ENCODE measurements at regions not wholly inside any gene's neighbourhood (a gene's known extent, or its start where the extent isn't known, plus 50 kb on each side); places are given as distances from the start of the nearest gene placed in this dataset.

GRCh38 chr10:2459713-2460112, 607.6 kb upstream of the PFKP start:
- no peak for TF ChIP-seq EP300 (IDR thresholded peaks at IDR 0.05; ENCODE audit: low read depth)
- no peak for TF ChIP-seq POLR2A (IDR thresholded peaks at IDR 0.05)
- no peak for TF ChIP-seq POLR2AphosphoS5 (IDR thresholded peaks at IDR 0.05)
- TF ChIP-seq CTCF (IDR thresholded peaks at IDR 0.05), result no peak
- no peak for DNase-seq
- no peak overlapping the region for H3K4me3 ChIP-seq
- in situ Hi-C loops (cut with MboI; ENCODE audit: low pct_ligation_motif_present in 1 of 4, low pct_unique_long_range_greater_than_20kb in 1 of 4, low sequenced_read_pairs in 3 of 4) (no loop called here), intact Hi-C loops (cut with DNase I; ENCODE audit: low total_unique reads) (no loop called here)
- H3K27me3 ChIP-seq, result no peaks in the 10 kb centered on the region
- 65 to 82% methylated on average over 2 of the region's 2 CpGs for WGBS, 2 donors (ENCODE audit: low coverage in 1 of 2)
- H3K36me3 ChIP-seq, result no peaks in the 10 kb centered on the region
- no peak overlapping the region for H3K27ac ChIP-seq
- H3K9me3 ChIP-seq, result peaks cover 8% of the 10 kb centered on the region in 2 donors
- H3K4me1 ChIP-seq, result no peaks in the 10 kb centered on the region

GRCh38 chr10:2456834-2457233, 610.5 kb upstream of the PFKP start:
- Histone ChIP-seq H3K36me3 (no peaks in the 10 kb centered on the region), H3K9me3 (peaks cover 5 to 8% of the 10 kb centered on the region in 2 donors), H3K27me3 (no peaks in the 10 kb centered on the region), H3K4me1 (no peaks in the 10 kb centered on the region), H3K27ac (no peak overlapping the region), H3K4me3 (no peak overlapping the region)
- no peak for DNase-seq
- TF ChIP-seq CTCF (IDR thresholded peaks at IDR 0.05) (no peak), POLR2A (IDR thresholded peaks at IDR 0.05) (no peak), EP300 (IDR thresholded peaks at IDR 0.05; ENCODE audit: low read depth) (no peak)
- WGBS, 2 donors (ENCODE audit: low coverage in 1 of 2), result 75 to 78% methylated on average over 7 of the region's 7 CpGs
- intact Hi-C loops (cut with DNase I; ENCODE audit: low total_unique reads) (no loop called here), in situ Hi-C loops (cut with MboI; ENCODE audit: low pct_ligation_motif_present in 1 of 4, low pct_unique_long_range_greater_than_20kb in 1 of 4, low sequenced_read_pairs in 3 of 4) (no loop called here)

- intact Hi-C loops (cut with DNase I; ENCODE audit: low total_unique reads) (no loop called here), in situ Hi-C loops (cut with MboI; ENCODE audit: low pct_ligation_motif_present in 1 of 4, low pct_unique_long_range_greater_than_20kb in 1 of 4, low sequenced_read_pairs in 3 of 4) (no loop called here)
- no peak for DNase-seq
- Histone ChIP-seq H3K27me3 (no peaks in the 10 kb centered on the region), H3K27ac (no peak overlapping the region), H3K4me1 (no peaks in the 10 kb centered on the region), H3K4me3 (no peak overlapping the region), H3K9me3 (peaks cover 0 to 2% of the 10 kb centered on the region in 2 donors), H3K36me3 (no peaks in the 10 kb centered on the region)
- TF ChIP-seq CTCF (IDR thresholded peaks at IDR 0.05) (no peak), POLR2AphosphoS5 (IDR thresholded peaks at IDR 0.05) (no peak), EP300 (IDR thresholded peaks at IDR 0.05; ENCODE audit: low read depth) (no peak), POLR2A (IDR thresholded peaks at IDR 0.05) (no peak)
- 60 to 66% methylated on average over 10 of the region's 10 CpGs for WGBS, 2 donors (ENCODE audit: low coverage in 1 of 2)
Observed at GRCh38 chr10:2445370-2445769, 622.0 kb upstream of the PFKP start.

DNA sequence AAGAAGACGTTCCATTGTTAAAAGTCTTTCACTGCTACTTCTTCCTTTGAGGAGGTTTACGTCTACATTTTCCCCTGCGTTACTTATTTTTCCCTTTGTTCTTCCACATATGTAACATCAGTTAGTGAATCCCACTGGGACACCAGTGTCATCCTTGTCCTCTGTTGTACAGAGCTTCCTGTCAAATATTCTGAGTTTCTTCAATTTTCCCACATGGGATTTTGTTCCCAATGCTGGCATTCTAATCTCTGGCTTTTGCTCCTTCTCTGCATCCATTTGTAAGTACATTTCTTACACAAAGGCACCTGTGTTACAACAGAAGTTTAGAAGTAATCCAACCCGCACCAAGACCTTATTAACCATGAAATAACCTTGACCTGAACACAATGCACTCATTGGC, 627.4 kb upstream of the PFKP start:
- TF ChIP-seq POLR2AphosphoS5 (IDR thresholded peaks at IDR 0.05), result no peak
- Histone ChIP-seq H3K4me1 (no peaks in the 10 kb centered on the region), H3K27ac (no peak overlapping the region), H3K27me3 (no peaks in the 10 kb centered on the region), H3K4me3 (no peak overlapping the region), H3K9me3 (peaks cover 0 to 7% of the 10 kb centered on the region in 2 donors), H3K36me3 (no peaks in the 10 kb centered on the region)
- 61 to 75% methylated on average over 3 to 4 of the region's 4 CpGs for WGBS, 2 donors (ENCODE audit: low coverage in 1 of 2)
- in situ Hi-C loops (cut with MboI; ENCODE audit: low pct_ligation_motif_present in 1 of 4, low pct_unique_long_range_greater_than_20kb in 1 of 4, low sequenced_read_pairs in 3 of 4) (no loop called here), intact Hi-C loops (cut with DNase I; ENCODE audit: low total_unique reads) (no loop called here)
- DNase-seq, result no peak

GRCh38 chr10:2439000-2439399, 628.3 kb upstream of the PFKP start:
- intact Hi-C loops (cut with DNase I; ENCODE audit: low total_unique reads), result no loop called here
- no peak for TF ChIP-seq CTCF (IDR thresholded peaks at IDR 0.05)
- no peak for TF ChIP-seq EP300 (IDR thresholded peaks at IDR 0.05; ENCODE audit: low read depth)
- no peak for TF ChIP-seq POLR2AphosphoS5 (IDR thresholded peaks at IDR 0.05)
- TF ChIP-seq POLR2A (IDR thresholded peaks at IDR 0.05), result no peak
- no peaks in the 10 kb centered on the region for H3K4me1 ChIP-seq

More at GRCh38 chr10:2439000-2439399, 628.3 kb upstream of the PFKP start:
- H3K4me3 ChIP-seq, result no peak overlapping the region
- H3K27ac ChIP-seq, result no peak overlapping the region
- H3K27me3 ChIP-seq, result no peaks in the 10 kb centered on the region
- DNase-seq, result no peak
- 53 to 75% methylated on average over 3 to 8 of the region's 8 CpGs for WGBS, 2 donors (ENCODE audit: low coverage in 1 of 2)
- H3K36me3 ChIP-seq, result no peaks in the 10 kb centered on the region
- H3K9me3 ChIP-seq, result peaks cover 6 to 7% of the 10 kb centered on the region in 2 donors
- in situ Hi-C loops (cut with MboI; ENCODE audit: low pct_ligation_motif_present in 1 of 4, low pct_unique_long_range_greater_than_20kb in 1 of 4, low sequenced_read_pairs in 3 of 4), result no loop called here
